ENCODE measurements at regions not wholly inside any gene's neighbourhood (a gene's known extent, or its start where the extent isn't known, plus 50 kb on each side); places are given as distances from the start of the nearest gene placed in this dataset.

DNA sequence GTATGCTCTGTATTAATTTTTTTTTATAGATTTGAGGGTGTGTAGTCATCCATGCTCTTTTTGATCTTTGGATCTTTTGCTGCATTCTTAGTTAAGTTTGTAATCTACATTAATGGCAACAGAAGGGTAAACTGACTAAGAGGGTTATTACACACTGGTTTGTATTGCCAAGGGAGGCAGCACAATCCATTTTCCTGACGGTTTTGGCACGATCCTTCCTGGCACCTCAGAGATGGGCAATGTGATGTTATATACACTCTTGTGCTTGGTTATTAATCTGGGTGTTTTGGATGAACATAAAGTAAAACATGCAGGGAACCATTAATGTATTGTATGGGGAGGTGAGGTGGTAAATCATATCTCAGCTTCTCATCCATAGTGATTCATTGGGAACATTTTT lies 98.8 kb upstream of the SLC38A2 start:
- TF ChIP-seq CEBPB (IDR thresholded peaks at IDR 0.05; ENCODE audit: low read depth, low read length) = no peak
- no peak for TF ChIP-seq EZH2 (IDR thresholded peaks at IDR 0.05; ENCODE audit: low read depth, low read length, severe bottlenecking)
- no peak for TF ChIP-seq YY1 (IDR thresholded peaks at IDR 0.05; ENCODE audit: low read depth, low read length)
- TF ChIP-seq, protein P1, sequence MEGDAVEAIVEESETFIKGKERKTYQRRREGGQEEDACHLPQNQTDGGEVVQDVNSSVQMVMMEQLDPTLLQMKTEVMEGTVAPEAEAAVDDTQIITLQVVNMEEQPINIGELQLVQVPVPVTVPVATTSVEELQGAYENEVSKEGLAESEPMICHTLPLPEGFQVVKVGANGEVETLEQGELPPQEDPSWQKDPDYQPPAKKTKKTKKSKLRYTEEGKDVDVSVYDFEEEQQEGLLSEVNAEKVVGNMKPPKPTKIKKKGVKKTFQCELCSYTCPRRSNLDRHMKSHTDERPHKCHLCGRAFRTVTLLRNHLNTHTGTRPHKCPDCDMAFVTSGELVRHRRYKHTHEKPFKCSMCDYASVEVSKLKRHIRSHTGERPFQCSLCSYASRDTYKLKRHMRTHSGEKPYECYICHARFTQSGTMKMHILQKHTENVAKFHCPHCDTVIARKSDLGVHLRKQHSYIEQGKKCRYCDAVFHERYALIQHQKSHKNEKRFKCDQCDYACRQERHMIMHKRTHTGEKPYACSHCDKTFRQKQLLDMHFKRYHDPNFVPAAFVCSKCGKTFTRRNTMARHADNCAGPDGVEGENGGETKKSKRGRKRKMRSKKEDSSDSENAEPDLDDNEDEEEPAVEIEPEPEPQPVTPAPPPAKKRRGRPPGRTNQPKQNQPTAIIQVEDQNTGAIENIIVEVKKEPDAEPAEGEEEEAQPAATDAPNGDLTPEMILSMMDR (IDR thresholded peaks at IDR 0.05; ENCODE audit: control extremely low read depth in 1 of 3, insufficient read depth in 1 of 3, low read depth in 1 of 3, low read length in 3 of 3) = no peak
- no peak for TF ChIP-seq SP1 (IDR thresholded peaks at IDR 0.05; ENCODE audit: low read depth, low read length)
- TF ChIP-seq, protein P2, sequence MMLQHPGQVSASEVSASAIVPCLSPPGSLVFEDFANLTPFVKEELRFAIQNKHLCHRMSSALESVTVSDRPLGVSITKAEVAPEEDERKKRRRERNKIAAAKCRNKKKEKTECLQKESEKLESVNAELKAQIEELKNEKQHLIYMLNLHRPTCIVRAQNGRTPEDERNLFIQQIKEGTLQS (IDR thresholded peaks at IDR 0.05; ENCODE audit: insufficient read depth, low read depth, low read length) = no peak
